NCI-H2029 (cell line): ENCODE measurements at regions not wholly inside any gene's neighbourhood (a gene's known extent, or its start where the extent isn't known, plus 50 kb on each side); places are given as distances from the start of the nearest gene placed in this dataset.

Experiments
- DNase-seq: peaks from one replicate; lab custom pipeline; 2025; lab: John Stamatoyannopoulos, UW

GRCh38 chr3:163946785-163947184, 1131.5 kb downstream of the SI start:
- DNase-seq: no peak

DNA sequence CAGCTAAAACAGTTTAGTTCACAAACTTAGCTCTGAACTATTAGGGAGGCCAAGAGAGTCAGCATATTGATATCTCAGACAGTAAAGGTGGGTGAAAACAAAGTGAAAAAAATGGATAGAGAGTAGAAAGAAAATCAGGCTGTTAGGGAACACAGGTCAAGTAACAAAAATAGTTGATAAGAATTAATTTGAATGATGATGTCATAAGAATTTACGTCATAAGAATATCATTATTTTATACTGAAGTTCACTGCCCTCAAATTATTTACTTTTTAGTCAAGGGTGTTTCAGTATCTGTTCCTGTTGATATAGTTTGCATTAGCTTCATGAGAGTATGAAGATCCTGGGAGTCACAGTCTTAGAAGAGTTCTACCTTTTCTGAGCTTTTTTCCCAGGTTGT, 1134.6 kb downstream of the SI start:
- DNase-seq: no peak

DNA sequence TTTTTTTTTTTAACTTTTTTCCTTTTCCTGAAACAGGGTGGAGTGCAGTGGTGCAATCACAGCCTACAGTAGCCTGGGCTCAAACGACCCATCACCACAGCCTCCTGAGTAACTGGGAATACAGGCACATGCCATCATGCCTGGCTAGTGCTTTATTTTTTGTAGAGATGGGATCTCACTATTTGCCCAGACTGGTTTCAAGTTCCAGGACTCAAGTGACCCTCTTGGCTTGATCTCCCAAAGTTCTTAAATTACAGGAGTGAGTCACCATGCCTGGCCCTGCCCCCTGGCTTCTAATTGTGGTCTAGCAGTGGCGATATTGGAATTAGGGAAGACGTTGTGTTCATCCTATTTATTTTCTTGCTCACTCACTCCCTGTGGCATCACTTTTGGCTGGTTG, 1138.4 kb downstream of the SI start:
- DNase-seq: peak; percentile 33

- DNase-seq: no peak
These were observed 1141.8 kb downstream of the SI start for GRCh38 chr3:163936543-163936942.

DNA sequence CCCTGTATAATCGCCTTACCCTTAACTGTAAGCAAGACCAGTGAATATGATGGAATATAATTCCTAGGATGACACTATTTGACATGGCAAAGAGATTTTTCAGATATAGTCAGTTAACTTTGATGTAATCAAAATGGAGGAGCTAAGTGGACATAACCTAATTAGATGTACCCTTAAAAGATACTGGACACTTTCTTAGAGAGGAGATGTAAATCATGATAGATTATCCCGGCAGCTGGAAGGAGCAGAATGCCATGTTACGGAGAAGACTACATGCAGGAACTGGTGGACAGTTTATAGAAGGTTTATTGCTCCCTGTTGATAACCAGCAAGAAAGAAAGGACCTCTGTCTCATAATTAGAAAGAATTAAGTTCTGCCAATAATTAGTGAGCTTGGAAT, 1142.9 kb downstream of the SI start:
- no peak for DNase-seq

DNA sequence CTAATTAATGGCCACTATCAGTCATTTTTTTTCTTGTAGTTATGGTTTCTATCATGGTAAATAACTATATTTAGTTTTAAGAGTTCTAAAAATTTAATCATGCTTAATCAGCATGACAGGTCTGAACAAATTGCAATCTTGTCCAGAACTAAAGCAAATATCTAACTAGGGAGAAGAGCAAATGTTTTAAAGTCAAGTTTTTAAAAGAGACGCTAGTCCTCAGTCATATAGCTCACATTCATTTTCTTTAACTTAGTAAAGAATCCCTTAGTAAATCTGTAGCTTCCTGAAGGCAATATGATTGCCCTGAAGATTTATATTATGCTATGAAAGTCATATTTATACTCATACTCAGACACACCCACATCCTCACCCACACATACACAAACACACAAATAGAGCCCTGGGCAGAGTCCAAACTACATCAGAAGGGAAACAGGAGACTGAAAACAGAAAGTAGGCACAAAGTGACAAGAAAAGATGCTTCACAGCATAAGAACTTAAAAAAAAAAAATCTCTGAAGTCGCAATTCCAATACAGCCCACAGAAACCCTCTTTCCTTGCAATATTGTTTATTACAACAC, 1149.1 kb downstream of the SI start:
- no peak for DNase-seq

- no peak for DNase-seq
These were observed 1150.8 kb downstream of the SI start for GRCh38 chr3:163927521-163927920.

DNA sequence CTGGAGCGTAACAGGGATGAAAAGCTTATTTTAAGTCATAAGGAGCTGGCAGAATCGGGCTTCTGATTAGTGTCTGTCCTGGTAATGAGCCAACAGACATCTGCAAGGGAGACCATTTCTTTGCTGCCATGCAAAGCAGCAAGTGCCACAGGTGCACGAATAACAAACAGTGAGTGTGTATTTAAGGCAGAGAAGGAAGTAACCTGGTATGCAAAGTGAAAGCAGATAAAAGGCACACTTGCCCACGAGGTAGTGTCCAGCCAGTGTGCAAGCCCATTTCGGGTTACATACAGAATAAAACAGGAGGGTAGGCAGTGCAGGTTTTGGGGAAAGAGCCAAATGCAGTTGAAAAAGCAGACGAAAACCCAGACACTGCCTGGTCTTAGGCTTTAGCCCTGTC, 1153.7 kb downstream of the SI start:
- DNase-seq: peak; percentile 79

GRCh38 chr3:163919154-163919553, 1159.1 kb downstream of the SI start:
- no peak for DNase-seq

DNA sequence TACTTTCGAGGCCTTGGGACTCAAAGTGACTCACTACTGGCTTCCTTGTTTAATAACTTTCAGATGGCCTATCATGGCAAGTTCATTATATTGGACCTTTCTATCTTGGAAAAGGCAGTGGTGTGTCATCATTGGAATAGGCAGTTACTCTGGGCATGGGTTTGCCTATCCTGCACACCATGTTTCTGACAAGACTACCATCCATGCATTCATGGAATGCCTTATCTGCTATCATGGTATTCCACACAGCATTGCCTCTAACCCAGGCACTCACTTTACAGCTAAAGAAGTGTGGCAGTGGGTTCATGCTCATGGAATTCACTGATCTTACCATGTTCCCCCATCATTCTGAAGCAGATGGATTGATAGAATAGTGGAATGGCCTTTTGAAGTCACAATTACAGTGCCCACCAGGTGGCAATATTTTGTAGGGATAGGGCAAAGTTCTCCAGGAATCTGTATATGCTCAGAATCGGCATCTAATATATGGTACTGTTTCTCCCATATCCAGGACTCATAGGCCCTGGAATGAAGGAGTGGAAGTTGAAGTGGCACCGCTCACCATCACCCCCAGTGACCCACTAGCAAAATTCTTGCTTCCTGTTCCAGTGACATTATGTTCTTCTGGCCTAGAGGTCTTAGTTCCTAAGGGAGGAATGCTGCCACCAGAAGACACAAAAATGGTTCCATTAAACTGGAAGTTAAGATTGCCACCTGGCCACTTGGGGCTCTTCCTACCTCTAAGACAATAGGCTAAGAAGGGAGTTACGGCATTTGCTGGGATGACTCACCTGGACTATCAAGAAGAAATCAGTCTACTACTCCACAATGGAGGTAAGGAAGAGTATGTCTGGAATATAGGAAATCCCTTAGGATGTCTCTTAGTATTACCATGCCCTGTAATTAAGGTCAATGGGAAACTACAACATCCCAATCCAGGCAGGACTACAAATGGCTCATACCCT, 1161.4 kb downstream of the SI start:
- peak; percentile 34 for DNase-seq

GRCh38 chr3:163915280-163915679, 1163.0 kb downstream of the SI start:
- DNase-seq: no peak

DNA sequence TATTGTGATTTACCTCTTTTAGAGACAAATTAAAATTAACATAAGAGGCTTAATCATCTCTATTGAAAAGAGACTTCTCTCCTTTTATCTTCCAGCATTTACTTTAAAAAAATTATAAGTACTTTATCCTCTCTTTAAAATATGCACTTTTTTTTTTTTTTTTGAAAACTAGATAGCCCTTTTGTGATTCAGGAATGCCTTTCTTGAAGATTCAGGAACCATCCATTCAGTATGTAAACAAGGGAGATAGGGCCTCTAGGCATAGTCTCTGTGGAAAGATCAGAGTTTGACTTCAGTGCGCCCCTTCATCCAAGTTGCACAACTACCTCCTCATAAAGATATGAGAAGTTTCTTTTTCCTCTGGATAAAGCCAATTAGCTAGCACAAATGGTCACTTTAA, 1163.7 kb downstream of the SI start:
- no peak for DNase-seq

- DNase-seq: no peak
These were observed 1186.5 kb downstream of the SI start for GRCh38 chr3:163891771-163892170.

DNA sequence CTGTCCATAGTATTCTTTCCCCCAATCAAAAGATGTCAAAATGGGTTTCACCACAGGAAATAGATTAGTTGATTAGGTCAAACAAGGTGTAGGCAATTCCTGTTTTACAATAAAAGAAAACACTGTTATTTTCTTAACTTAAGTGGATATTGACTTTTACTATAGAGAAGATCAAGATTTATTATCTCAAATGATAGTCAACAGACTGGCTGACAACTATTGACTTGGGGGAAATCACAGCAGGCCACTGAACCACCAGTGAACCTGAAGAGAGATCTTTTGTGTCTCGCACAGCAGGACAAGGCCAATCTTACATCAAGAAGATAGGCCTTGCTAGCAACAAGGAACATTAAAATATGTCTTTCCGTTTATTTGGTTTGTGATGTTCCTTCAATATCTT, 1187.6 kb downstream of the SI start:
- DNase-seq: no peak

DNA sequence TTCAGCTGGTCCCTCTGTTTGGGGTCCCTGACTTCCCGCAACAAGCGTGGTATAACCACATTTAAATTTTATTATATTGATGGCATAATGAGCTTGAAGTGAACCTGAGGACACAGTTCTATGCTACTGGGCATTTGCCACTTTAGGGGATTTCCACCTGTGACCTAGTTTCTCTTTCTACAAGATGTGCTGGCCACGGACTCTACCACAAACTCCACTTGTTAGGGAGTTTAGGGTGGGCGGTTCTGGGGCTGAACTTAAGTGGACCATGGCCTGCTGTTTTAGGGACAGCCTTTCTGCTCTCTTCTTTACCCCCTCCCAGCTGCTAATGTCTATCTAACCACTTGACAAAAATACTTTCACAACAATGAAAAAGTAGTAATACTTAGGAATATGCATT, 1199.1 kb downstream of the SI start:
- DNase-seq: no peak

GRCh38 chr3:163878396-163878795, 1199.9 kb downstream of the SI start:
- DNase-seq: no peak

DNA sequence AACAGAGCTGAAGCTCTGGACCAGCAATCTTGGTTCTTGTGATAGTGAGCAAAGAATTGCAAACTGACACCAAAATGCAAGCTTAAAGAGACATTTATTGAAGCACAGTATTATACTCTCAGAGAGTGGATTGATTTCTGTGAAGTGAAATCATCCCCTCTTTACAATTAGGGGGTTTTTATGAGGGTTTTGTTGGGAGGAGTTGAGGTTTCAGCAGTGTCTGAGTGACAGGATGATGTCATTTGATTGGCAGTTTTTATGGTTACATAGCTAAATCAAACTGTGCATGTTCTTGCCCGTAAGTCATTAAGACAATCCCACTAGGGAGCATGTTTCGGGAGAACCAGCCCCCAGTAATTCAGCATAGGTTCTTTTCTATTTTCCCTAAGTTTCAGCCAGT, 1200.5 kb downstream of the SI start:
- no peak for DNase-seq

GRCh38 chr3:163863146-163863545, 1215.2 kb downstream of the SI start:
- DNase-seq: no peak

DNA sequence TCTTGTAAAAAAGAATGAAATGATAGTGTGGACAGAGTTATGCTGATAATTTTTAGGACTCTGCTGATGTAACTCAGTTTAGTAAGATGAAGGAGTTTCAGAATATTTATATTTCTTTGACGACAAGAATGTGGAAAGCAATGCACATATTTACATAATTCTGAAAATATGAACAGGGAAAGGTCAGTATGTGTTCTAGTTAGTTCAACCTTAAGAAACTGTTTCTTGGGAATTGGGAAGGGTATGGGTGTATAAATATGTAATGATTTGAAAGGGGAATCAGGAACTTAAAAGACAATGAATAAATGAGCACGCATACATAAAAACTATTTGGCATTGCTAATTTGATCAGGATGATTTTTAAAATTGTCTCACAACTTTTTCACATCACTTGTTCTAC, 1226.1 kb downstream of the SI start:
- no peak for DNase-seq

DNA sequence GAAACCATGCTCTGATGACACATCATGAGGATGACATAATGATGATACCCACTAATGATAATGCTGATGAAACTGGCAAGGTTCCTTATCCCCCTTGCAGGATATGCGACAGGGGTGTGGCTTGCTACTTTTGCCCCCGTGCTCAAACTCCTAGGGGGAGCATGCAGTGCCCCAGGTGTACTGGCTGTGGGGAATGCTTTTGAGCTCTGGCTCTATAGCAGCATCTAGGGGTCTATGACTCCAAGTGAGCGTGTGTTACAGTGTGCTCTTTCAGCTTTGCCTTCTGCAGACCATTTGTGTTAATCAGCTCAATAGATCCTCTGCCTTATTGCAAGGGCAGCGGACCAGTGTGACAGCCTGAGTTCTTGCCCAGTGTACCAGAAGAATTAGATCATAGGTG, 1239.5 kb downstream of the SI start:
- DNase-seq: no peak

- DNase-seq: no peak
These were observed 1245.7 kb downstream of the SI start for GRCh38 chr3:163832547-163832946.

DNA sequence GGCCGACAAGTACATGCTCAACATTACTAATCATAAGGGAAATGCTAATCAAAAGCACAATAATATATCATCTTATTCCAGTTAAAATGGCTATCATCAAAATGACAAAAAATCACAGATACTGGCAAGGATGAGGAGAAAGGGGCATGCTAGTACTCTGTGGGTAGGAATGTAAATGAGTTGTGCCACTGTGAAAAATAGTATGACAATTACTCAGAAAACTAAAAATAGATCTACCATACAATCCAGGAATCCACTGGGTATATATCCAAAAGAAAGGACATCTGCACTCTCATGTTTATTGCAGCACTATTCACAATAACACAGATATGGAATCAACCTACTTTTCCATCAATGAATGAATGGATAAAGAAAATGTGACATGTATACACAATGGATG, 1256.5 kb downstream of the SI start:
- no peak for DNase-seq

GRCh38 chr3:163817015-163817414, 1261.3 kb downstream of the SI start:
- DNase-seq: no peak

DNA sequence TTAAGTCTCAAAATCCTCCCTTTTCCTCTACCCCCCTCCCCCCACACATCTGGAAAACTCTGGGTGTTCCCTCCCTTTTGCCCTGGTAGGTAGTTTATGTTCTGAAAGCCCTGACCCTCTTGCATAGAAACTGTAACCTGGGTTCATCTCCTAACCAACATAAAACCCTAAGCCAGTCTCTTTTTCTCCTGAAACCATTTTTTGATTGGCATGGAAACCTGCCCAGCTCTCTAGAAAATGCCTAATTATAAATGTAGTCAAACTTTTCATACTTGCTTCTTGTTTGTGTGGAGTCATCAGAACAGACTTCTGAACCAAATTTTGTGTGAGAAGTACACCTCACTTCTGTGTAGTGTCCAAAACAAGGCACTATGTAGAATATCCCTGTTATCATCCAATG, 1264.4 kb downstream of the SI start:
- DNase-seq: no peak
